ENCODE measurements at regions not wholly inside any gene's neighbourhood (a gene's known extent, or its start where the extent isn't known, plus 50 kb on each side); places are given as distances from the start of the nearest gene placed in this dataset.

DNA sequence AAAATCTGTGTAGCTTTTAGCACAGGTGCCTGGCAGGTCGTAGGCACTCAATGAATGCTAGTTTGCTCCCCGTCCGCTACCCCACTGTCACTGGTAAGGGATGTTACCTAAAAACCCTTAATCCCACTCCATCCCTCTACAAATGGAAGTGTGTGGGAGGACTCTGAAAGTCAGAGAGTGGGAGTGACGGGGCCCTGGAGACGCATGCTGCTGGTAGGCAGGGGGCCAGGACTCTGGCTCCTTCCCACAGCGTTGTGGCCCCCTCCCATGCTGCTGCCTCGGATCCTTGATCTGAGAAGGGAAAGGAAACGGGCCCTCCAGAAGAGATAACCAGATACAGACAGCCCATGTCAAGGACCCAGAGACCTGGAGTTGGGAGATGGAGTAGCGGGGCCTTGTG is 249.3 kb downstream of the HAUS1 start:
- no peak for TF ChIP-seq POLR2A (IDR thresholded peaks at IDR 0.05)
- TF ChIP-seq, protein P1, sequence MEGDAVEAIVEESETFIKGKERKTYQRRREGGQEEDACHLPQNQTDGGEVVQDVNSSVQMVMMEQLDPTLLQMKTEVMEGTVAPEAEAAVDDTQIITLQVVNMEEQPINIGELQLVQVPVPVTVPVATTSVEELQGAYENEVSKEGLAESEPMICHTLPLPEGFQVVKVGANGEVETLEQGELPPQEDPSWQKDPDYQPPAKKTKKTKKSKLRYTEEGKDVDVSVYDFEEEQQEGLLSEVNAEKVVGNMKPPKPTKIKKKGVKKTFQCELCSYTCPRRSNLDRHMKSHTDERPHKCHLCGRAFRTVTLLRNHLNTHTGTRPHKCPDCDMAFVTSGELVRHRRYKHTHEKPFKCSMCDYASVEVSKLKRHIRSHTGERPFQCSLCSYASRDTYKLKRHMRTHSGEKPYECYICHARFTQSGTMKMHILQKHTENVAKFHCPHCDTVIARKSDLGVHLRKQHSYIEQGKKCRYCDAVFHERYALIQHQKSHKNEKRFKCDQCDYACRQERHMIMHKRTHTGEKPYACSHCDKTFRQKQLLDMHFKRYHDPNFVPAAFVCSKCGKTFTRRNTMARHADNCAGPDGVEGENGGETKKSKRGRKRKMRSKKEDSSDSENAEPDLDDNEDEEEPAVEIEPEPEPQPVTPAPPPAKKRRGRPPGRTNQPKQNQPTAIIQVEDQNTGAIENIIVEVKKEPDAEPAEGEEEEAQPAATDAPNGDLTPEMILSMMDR (IDR thresholded peaks at IDR 0.05): no peak

Data from tibial nerve (tissue), 3 donors.